GM23248 (cell line): ENCODE measurements at regions not wholly inside any gene's neighbourhood (a gene's known extent, or its start where the extent isn't known, plus 50 kb on each side); places are given as distances from the start of the nearest gene placed in this dataset.
"Not testable (repeated sequence)": the region's sequence is repeated elsewhere in the genome, so short reads cannot be mapped to it uniquely, and the experiment has no call there.

Experiments
- DNase-seq: peaks from one replicate; pipeline ENCODE4 v3.0.0-alpha.2; 2015
- H2AFZ ChIP-seq: fragments of 200-600 bp; sonication (generic); 2 replicates; pipeline ENCODE4 v1.6.1; 2016; ENCODE audit warnings: antibody characterized with exemption
- H3F3A ChIP-seq: fragments of 200-600 bp; sonication (generic); 2 replicates; pipeline ENCODE4 v1.6.1; 2016; ENCODE audit warnings: mild to moderate bottlenecking, antibody characterized with exemption, mixed run types; ENCODE audit not compliant: insufficient read depth
- H3K27ac ChIP-seq: fragments of 200-600 bp; sonication (generic); 2 replicates; pipeline ENCODE4 v1.5.1; 2016; ENCODE audit warnings: mild to moderate bottlenecking
- H3K27me3 ChIP-seq: fragments of 200-600 bp; sonication (generic); replicated peaks from 2 replicates; pipeline ENCODE4 v1.6.1; 2016; ENCODE audit warnings: mild to moderate bottlenecking; ENCODE audit not compliant: insufficient read depth
- H3K36me3 ChIP-seq: fragments of 200-600 bp; sonication (generic); 2 replicates; pipeline ENCODE4 v1.6.1; 2016; ENCODE audit warnings: low read depth, mild to moderate bottlenecking
- H3K4me1 ChIP-seq: fragments of 200-600 bp; sonication (generic); 2 replicates; pipeline ENCODE4 v1.6.1; 2016; ENCODE audit warnings: mild to moderate bottlenecking; ENCODE audit not compliant: insufficient read depth
- H3K4me2 ChIP-seq: fragments of 200-600 bp; sonication (generic); one replicate; pipeline ENCODE4 v1.6.1; 2016; ENCODE audit warnings: mild to moderate bottlenecking; ENCODE audit not compliant: unreplicated experiment
- H3K4me3 ChIP-seq: fragments of 200-600 bp; sonication (generic); 2 replicates; pipeline ENCODE4 v1.5.1; 2016; ENCODE audit warnings: mild to moderate bottlenecking
- H3K79me2 ChIP-seq: fragments of 200-600 bp; sonication (generic); 2 replicates; pipeline ENCODE4 v1.6.1; 2016; ENCODE audit warnings: mild to moderate bottlenecking; ENCODE audit not compliant: insufficient read depth
- H3K9ac ChIP-seq: fragments of 200-600 bp; sonication (generic); 2 replicates; pipeline ENCODE4 v1.6.1; 2016; ENCODE audit warnings: mild to moderate bottlenecking
- H3K9me2 ChIP-seq: fragments of 200-600 bp; sonication (generic); 2 replicates; pipeline ENCODE4 v1.6.1; 2016; ENCODE audit warnings: mixed run types, mild to moderate bottlenecking, moderate library complexity; ENCODE audit not compliant: insufficient read depth
- H3K9me3 ChIP-seq: fragments of 200-600 bp; sonication (generic); one replicate; pipeline ENCODE4 v1.6.1; 2017; ENCODE audit warnings: low read depth
- H4K20me1 ChIP-seq: fragments of 200-600 bp; sonication (generic); 2 replicates; pipeline ENCODE4 v1.6.0; 2016; ENCODE audit not compliant: insufficient read depth
- EZH2 ChIP-seq: fragments of 200-600 bp; sonication (generic); IDR thresholded peaks from 2 replicates; pipeline ENCODE4 v1.6.1; 2018; ENCODE audit warnings: antibody characterized with exemption, mild to moderate bottlenecking; ENCODE audit not compliant: insufficient read depth, poor library complexity, severe bottlenecking
- EZH2phosphoT487 ChIP-seq: fragments of 200-600 bp; sonication (generic); IDR thresholded peaks from 2 replicates; pipeline ENCODE4 v1.6.1; 2018; ENCODE audit warnings: antibody characterized with exemption, moderate library complexity, mild to moderate bottlenecking, low read depth; ENCODE audit not compliant: insufficient read depth
- WGBS, 2 experiments: methylation state at CpG; one replicate each; pipeline ENCODE4 v1.1.6; 2015 to 2017; ENCODE audit warnings: low lambda C conversion rate in 2 of 2, low coverage in 1 of 2; ENCODE audit errors: missing lambda C conversion rate in 2 of 2; 5-methylcytosine and 5-hydroxymethylcytosine counted together
- in situ Hi-C: fragments of 300-500 bp; cut with MboI; formaldehyde crosslinking; loops from 2 replicates; pipeline ENCODE4 v1.15.0; 2020

- no peaks in the 10 kb centered on the region for H4K20me1 ChIP-seq
- no peak overlapping the region for H2AFZ ChIP-seq
- H3K9ac ChIP-seq: no peak overlapping the region
- no peaks in the 10 kb centered on the region for H3K9me2 ChIP-seq
- no peaks in the 10 kb centered on the region for H3K27me3 ChIP-seq
- H3K27ac ChIP-seq: no peak overlapping the region
- H3K9me3 ChIP-seq: no peaks in the 10 kb centered on the region
- 26 to 27% methylated on average over 2 of the region's 2 CpGs for WGBS, 2 experiments
- in situ Hi-C loops: no loop called here
- no peaks in the 10 kb centered on the region for H3K4me1 ChIP-seq
- H3K4me2 ChIP-seq: no peak overlapping the region
- H3K79me2 ChIP-seq: no peaks in the 10 kb centered on the region
- H3K4me3 ChIP-seq: no peak overlapping the region
- no peaks in the 10 kb centered on the region for H3F3A ChIP-seq
- TF ChIP-seq EZH2phosphoT487 (no peak), EZH2 (no peak)
- H3K36me3 ChIP-seq: no peaks in the 10 kb centered on the region
- no peak for DNase-seq
Measured at GRCh38 chr3:5709714-5710113, 522.2 kb downstream of the EDEM1 start.

- no peak overlapping the region for H3K4me2 ChIP-seq
- no peak overlapping the region for H3K4me3 ChIP-seq
- no peaks in the 10 kb centered on the region for H3F3A ChIP-seq
- no peaks in the 10 kb centered on the region for H3K27me3 ChIP-seq
- DNase-seq: no peak
- H2AFZ ChIP-seq: no peak overlapping the region
- H3K79me2 ChIP-seq: no peaks in the 10 kb centered on the region
- H3K4me1 ChIP-seq: no peaks in the 10 kb centered on the region
- no peaks in the 10 kb centered on the region for H3K9me3 ChIP-seq
- no peak overlapping the region for H3K9ac ChIP-seq
- no peaks in the 10 kb centered on the region for H3K9me2 ChIP-seq
- in situ Hi-C loops: no loop called here
- no peak for TF ChIP-seq EZH2
- no peak for TF ChIP-seq EZH2phosphoT487
- no peak overlapping the region for H3K27ac ChIP-seq
- WGBS, 2 experiments: 3 to 9% methylated on average over 3 of the region's 3 CpGs
- no peaks in the 10 kb centered on the region for H3K36me3 ChIP-seq
- no peaks in the 10 kb centered on the region for H4K20me1 ChIP-seq
Measured at GRCh38 chr3:5710718-5711117, 523.2 kb downstream of the EDEM1 start.

- Histone ChIP-seq H3K36me3 (no peaks in the 10 kb centered on the region), H3K79me2 (no peaks in the 10 kb centered on the region), H3K9me3 (no peaks in the 10 kb centered on the region), H3K27me3 (no peaks in the 10 kb centered on the region), H3K9me2 (no peaks in the 10 kb centered on the region), H3K27ac (no peak overlapping the region), H3K9ac (no peak overlapping the region), H3F3A (no peaks in the 10 kb centered on the region), H3K4me3 (no peak overlapping the region), H4K20me1 (no peaks in the 10 kb centered on the region), H2AFZ (no peak overlapping the region), H3K4me2 (no peak overlapping the region), H3K4me1 (no peaks in the 10 kb centered on the region)
- in situ Hi-C loops: no loop called here
- 29 to 47% methylated on average over 1 of the region's 1 CpG for WGBS, 2 experiments
- TF ChIP-seq EZH2phosphoT487 (no peak), EZH2 (no peak)
- DNase-seq: no peak
Measured at GRCh38 chr3:5717254-5717653, 529.7 kb downstream of the EDEM1 start.

- H3K9ac ChIP-seq, H3K9me2 ChIP-seq, H3K4me1 ChIP-seq, H4K20me1 ChIP-seq, H3K36me3 ChIP-seq, H3K27ac ChIP-seq, H3K4me2 ChIP-seq, H3K9me3 ChIP-seq, in situ Hi-C loops, H3F3A ChIP-seq, DNase-seq, H2AFZ ChIP-seq, H3K79me2 ChIP-seq, H3K27me3 ChIP-seq, H3K4me3 ChIP-seq: not testable (repeated sequence)
Measured at GRCh38 chr3:5719668-5720067, 532.2 kb downstream of the EDEM1 start.

- Histone ChIP-seq H3K27ac (no peak overlapping the region), H4K20me1 (no peaks in the 10 kb centered on the region), H3K27me3 (no peaks in the 10 kb centered on the region), H2AFZ (no peak overlapping the region), H3K4me3 (no peak overlapping the region), H3K4me2 (no peak overlapping the region), H3K9me3 (peaks cover 4% of the 10 kb centered on the region), H3F3A (no peaks in the 10 kb centered on the region), H3K36me3 (no peaks in the 10 kb centered on the region), H3K79me2 (no peaks in the 10 kb centered on the region), H3K9me2 (no peaks in the 10 kb centered on the region), H3K4me1 (no peaks in the 10 kb centered on the region), H3K9ac (no peak overlapping the region)
- DNase-seq: peak; percentile 12
- no peak for TF ChIP-seq EZH2
- 10 to 13% methylated on average over 2 of the region's 2 CpGs for WGBS, 2 experiments
- in situ Hi-C loops: no loop called here
Measured at GRCh38 chr3:5725801-5726200, 538.3 kb downstream of the EDEM1 start.
